Prostate gland (tissue), 2 donors: ENCODE measurements at regions not wholly inside any gene's neighbourhood (a gene's known extent, or its start where the extent isn't known, plus 50 kb on each side); places are given as distances from the start of the nearest gene placed in this dataset.

Source experiments
- CTCF ChIP-seq, 4 experiments: fragments of 200-600 bp in 2 of 4; fragments of 450-650 bp in 2 of 4; sonication (generic) in 2 of 4; IDR thresholded peaks; 1 replicate in 3 of 4; 2 replicates in 1 of 4; pipeline ENCODE4 v1.5.1; 2016 to 2019; ENCODE audit warnings: antibody characterized with exemption in 4 of 4, mild to moderate bottlenecking in 2 of 4, moderate library complexity in 2 of 4
- POLR2AphosphoS5 ChIP-seq: sonication (generic); formaldehyde crosslinking; IDR thresholded peaks from one replicate; pipeline ENCODE4 v1.6.1; 2017; ENCODE audit warnings: antibody characterized with exemption

GRCh38 chr4:15327311-15328298, 100.2 kb upstream of the C1QTNF7 start:
- TF ChIP-seq CTCF (IDR thresholded peaks at IDR 0.05) (no peak), POLR2AphosphoS5 (no peak)
